ENCODE measurements at regions not wholly inside any gene's neighbourhood (a gene's known extent, or its start where the extent isn't known, plus 50 kb on each side); places are given as distances from the start of the nearest gene placed in this dataset.

GRCh38 chr1:216777148-216777547, 53.9 kb upstream of the ESRRG start:
- TF ChIP-seq CTCF (IDR thresholded peaks at IDR 0.05) = no peak
- TF ChIP-seq EP300 (IDR thresholded peaks at IDR 0.05) = no peak
- TF ChIP-seq POLR2A (IDR thresholded peaks at IDR 0.05; ENCODE audit: low read depth) = no peak
